ENCODE measurements at regions not wholly inside any gene's neighbourhood (a gene's known extent, or its start where the extent isn't known, plus 50 kb on each side); places are given as distances from the start of the nearest gene placed in this dataset.

- H3K27ac ChIP-seq = no peak overlapping the region
- H3K36me3 ChIP-seq = no peaks in the 10 kb centered on the region
- no peak for ATAC-seq
- no peak for TF ChIP-seq CTCF (IDR thresholded peaks at IDR 0.05)
- H3K4me1 ChIP-seq = peaks cover 3% of the 10 kb centered on the region
- H3K27me3 ChIP-seq = no peaks in the 10 kb centered on the region
- H3K4me3 ChIP-seq = no peak overlapping the region
- no peak for DNase-seq
- H3K9me3 ChIP-seq = no peaks in the 10 kb centered on the region
- intact Hi-C loops (cut with DNase I) = loop anchor here (10.0 kb wide), 1 partner anchor 136 kb away; no protein-coding TSS in a partner anchor
These were observed 52.4 kb upstream of the UPP2 start for GRCh38 chr2:158049129-158049855.

GRCh38 chr2:158048327-158048726 lies 53.3 kb upstream of the UPP2 start:
- Histone ChIP-seq H3K36me3 (no peaks in the 10 kb centered on the region), H3K4me3 (no peak overlapping the region), H3K27ac (no peak overlapping the region), H3K9me3 (no peaks in the 10 kb centered on the region), H3K27me3 (no peaks in the 10 kb centered on the region), H3K4me1 (peaks cover 3% of the 10 kb centered on the region)
- no peak for TF ChIP-seq CTCF (IDR thresholded peaks at IDR 0.05)
- no peak for ATAC-seq
- intact Hi-C loops (cut with DNase I) = loop anchor here (10.0 kb wide), 1 partner anchor 136 kb away; no protein-coding TSS in a partner anchor
- no peak for DNase-seq

DNA sequence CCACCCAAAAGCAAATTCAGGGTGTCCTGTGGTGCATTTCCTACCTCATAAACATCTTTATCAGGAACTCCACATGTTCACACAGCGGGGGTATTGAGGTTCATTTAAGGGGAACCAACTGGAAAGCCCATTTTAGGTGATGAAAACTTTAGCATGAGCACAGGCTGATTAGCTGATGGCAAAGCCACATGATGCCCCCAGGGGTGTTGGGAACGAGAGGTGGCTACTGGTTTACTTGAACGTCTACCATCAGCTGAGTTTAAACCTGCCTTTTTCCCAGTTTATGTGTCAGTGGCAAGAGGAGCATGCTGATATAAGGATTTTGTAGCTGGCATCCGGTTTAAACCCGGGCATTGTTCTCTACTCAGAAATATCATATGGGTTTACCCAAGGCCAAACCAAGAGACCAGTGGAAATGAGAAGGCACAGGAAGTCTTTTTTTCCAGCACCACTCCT lies 54.5 kb upstream of the UPP2 start:
- Histone ChIP-seq H3K27me3 (no peaks in the 10 kb centered on the region), H3K4me1 (peaks cover 3% of the 10 kb centered on the region), H3K4me3 (no peak overlapping the region), H3K27ac (peak overlapping the region; percentile 27), H3K36me3 (no peaks in the 10 kb centered on the region), H3K9me3 (no peaks in the 10 kb centered on the region)
- TF ChIP-seq CTCF (IDR thresholded peaks at IDR 0.05) = no peak
- DNase-seq (no peak), ATAC-seq (no peak)
- intact Hi-C loops (cut with DNase I) = loop anchor here (10.0 kb wide), 1 partner anchor 138 kb away; no protein-coding TSS in a partner anchor

- H3K36me3 ChIP-seq = no peaks in the 10 kb centered on the region
- no peaks in the 10 kb centered on the region for H3K27me3 ChIP-seq
- H3K4me1 ChIP-seq = peaks cover 3% of the 10 kb centered on the region
- H3K9me3 ChIP-seq = no peaks in the 10 kb centered on the region
- H3K27ac ChIP-seq = no peak overlapping the region
- H3K4me3 ChIP-seq = no peak overlapping the region
- no peak for DNase-seq
- intact Hi-C loops (cut with DNase I) = loop anchor here (10.0 kb wide), 1 partner anchor 138 kb away; no protein-coding TSS in a partner anchor
- ATAC-seq = no peak
- no peak for TF ChIP-seq CTCF (IDR thresholded peaks at IDR 0.05)
These were observed 55.4 kb upstream of the UPP2 start for GRCh38 chr2:158046121-158046880.

GRCh38 chr2:158045362-158045761 lies 56.3 kb upstream of the UPP2 start:
- Histone ChIP-seq H3K9me3 (no peaks in the 10 kb centered on the region), H3K36me3 (no peaks in the 10 kb centered on the region), H3K4me3 (no peak overlapping the region), H3K27me3 (no peaks in the 10 kb centered on the region), H3K27ac (no peak overlapping the region), H3K4me1 (peaks cover 3% of the 10 kb centered on the region)
- no peak for TF ChIP-seq CTCF (IDR thresholded peaks at IDR 0.05)
- DNase-seq (no peak), ATAC-seq (no peak)
- intact Hi-C loops (cut with DNase I) = loop anchor here (10.0 kb wide), 1 partner anchor 139 kb away; no protein-coding TSS in a partner anchor

All from upper lobe of right lung (tissue), 1 donor.